GM13977 (cell line): ENCODE measurements at regions not wholly inside any gene's neighbourhood (a gene's known extent, or its start where the extent isn't known, plus 50 kb on each side); places are given as distances from the start of the nearest gene placed in this dataset.

ENCODE experiments used
- DNase-seq: peaks from one replicate; pipeline ENCODE4 v3.0.0; 2012; ENCODE audit warnings: low spot score
- in situ Hi-C: fragments of 300-500 bp; cut with MboI; formaldehyde crosslinking; loops from one replicate; pipeline ENCODE4 v1.12.0; 2022; ENCODE audit warnings: low sequenced_read_pairs, low pct_unique_long_range_greater_than_20kb, mixed read lengths, inconsistent platforms; ENCODE audit not compliant: unreplicated experiment
- TF ChIP-seq, protein P1 (sequence below): IDR thresholded peaks from 2 replicates; pipeline ENCODE4 v1.5.1; 2012; ENCODE audit warnings: mild to moderate bottlenecking, control low read depth; ENCODE audit not compliant: insufficient read depth; ENCODE audit errors: extremely low read depth, missing control alignments

DNA sequence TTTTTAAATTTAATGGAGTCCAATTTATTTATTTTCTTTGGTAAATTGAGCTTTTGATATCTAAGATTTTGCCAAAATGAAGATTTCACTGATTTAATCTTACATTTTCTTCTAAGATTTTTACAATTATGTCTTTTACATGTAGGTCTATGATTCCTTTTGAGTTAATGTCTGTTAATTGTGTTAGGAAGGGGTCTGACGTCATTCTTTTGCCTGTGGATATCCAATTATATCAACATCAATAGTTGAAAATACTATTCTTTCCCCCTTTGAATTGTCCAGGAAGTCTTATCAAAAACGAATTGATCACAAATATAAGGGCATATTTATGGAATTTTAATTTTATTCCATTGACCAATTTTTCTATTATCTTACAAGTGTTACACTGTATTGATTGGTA is 1258.8 kb upstream of the B3GALT2 start:
- in situ Hi-C loops = no loop called here
- TF ChIP-seq, protein P1, sequence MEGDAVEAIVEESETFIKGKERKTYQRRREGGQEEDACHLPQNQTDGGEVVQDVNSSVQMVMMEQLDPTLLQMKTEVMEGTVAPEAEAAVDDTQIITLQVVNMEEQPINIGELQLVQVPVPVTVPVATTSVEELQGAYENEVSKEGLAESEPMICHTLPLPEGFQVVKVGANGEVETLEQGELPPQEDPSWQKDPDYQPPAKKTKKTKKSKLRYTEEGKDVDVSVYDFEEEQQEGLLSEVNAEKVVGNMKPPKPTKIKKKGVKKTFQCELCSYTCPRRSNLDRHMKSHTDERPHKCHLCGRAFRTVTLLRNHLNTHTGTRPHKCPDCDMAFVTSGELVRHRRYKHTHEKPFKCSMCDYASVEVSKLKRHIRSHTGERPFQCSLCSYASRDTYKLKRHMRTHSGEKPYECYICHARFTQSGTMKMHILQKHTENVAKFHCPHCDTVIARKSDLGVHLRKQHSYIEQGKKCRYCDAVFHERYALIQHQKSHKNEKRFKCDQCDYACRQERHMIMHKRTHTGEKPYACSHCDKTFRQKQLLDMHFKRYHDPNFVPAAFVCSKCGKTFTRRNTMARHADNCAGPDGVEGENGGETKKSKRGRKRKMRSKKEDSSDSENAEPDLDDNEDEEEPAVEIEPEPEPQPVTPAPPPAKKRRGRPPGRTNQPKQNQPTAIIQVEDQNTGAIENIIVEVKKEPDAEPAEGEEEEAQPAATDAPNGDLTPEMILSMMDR = no peak
- no peak for DNase-seq

DNA sequence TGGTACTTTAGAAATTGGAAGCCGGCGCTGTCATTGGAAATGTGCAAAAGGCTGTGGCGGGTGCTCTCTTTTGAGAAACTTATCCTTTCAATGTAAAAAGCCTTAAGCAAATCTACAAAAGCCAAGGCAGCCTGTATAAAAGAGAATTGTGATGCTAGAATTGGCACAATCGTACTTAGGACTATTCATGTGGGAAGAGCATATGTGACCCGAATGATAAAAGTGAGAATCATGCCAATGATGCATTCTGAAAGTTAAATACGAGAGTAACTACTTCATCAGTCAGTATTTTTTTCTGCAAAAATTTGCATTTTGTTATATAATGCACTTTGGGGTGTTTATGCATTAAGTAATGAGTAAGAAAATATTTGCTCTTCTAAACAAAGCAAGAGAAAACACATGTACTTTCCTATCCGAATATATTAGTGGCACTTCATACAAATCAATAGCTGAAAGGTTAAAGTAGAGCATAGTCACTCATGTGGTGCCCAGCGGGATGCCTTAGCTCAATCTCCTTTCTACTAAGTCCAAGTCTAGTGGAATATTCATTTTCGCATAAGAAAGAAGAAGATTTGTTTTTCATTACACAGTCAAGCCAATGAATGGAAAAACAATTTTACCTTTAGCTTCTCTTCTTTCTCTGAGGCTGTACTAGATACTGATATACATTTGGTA is 1256.6 kb upstream of the B3GALT2 start:
- in situ Hi-C loops = no loop called here
- TF ChIP-seq, protein P1 = no peak
- DNase-seq = no peak

DNA sequence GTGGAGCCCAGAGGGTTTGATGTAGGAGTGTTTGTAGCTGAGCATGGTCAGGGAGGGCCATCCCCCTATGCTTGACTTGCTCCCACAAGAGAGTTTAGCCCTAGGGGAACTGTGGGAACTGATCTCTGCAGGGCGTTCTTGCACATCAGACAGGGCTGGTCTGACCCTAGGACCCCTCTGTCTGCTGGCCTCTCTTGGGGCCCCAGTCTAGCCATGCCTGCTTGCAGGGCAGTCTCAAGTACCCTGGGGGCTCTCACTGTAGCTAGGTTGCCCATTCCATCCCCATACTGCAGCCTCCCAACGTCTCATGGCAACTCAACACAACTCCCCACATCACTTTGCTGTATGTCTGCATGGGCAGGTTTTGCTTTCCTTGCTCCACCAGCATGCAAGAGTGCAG is 1250.7 kb upstream of the B3GALT2 start:
- no peak for DNase-seq
- TF ChIP-seq, protein P1 = no peak
- in situ Hi-C loops = no loop called here

DNA sequence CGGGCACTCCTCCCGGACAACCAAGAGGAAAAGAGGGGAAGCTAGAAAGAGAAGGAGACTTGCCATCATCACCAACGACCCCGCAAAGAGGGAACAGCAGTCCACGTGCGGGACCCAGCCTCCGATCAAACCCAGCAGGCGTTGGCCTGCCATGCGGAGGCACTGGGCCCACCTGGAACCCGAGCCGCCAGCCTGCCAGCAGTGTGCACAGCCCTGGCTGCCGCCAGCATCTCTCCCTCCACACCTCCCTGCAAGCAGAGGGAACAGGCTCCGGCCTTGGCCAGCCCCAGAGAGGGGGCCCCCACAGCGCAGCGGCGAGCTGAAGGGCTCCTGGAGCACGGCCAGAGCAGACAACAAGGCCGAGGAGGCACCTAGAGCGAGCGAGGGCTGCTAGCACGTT is 1244.7 kb upstream of the B3GALT2 start:
- TF ChIP-seq, protein P1 = no peak
- in situ Hi-C loops = no loop called here
- DNase-seq = no peak

DNA sequence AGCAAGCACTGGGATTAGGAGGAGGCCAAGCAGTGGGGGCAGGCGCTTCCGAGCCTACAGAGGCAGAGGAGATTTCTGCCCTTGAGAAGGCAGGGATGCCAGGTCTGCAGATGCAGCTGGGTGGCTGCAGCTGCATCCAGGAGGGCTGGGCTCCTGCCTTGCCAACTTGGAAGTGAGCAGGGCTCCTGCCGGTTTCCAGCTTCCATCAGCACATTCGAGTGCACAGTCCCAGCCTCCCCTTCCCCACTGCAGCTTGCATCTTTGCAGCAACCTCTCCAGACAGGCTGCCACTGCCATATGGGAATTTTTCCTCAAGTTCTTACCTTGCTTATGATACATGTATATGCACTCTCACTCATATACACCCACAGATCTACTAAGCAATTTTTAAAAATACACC is 1234.3 kb upstream of the B3GALT2 start:
- TF ChIP-seq, protein P1 = no peak
- DNase-seq = no peak
- in situ Hi-C loops = no loop called here

DNA sequence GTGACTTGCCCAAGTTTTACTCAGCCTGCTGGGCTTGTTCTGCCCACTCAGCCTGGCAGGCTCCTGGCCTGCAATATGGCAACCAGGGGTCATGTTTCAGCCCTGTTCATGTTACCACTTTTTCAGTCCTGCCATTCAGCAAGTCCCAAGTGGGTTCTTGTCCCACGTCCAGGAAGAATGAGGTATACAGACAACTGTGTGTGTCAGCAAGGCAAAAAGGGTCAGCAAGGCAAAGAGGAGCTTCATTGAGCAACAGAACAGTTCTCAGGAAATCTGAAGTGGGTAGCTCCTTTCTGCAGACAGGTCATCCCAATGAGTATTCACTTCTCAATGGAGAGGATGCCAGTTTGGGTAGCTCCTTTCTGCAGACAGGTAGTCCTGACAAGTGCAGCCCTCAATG is 1233.3 kb upstream of the B3GALT2 start:
- TF ChIP-seq, protein P1 = no peak
- DNase-seq = no peak
- in situ Hi-C loops = no loop called here
